ENCODE measurements at regions not wholly inside any gene's neighbourhood (a gene's known extent, or its start where the extent isn't known, plus 50 kb on each side); places are given as distances from the start of the nearest gene placed in this dataset.
"Not testable (repeated sequence)": the region's sequence is repeated elsewhere in the genome, so short reads cannot be mapped to it uniquely, and the experiment has no call there.

DNA sequence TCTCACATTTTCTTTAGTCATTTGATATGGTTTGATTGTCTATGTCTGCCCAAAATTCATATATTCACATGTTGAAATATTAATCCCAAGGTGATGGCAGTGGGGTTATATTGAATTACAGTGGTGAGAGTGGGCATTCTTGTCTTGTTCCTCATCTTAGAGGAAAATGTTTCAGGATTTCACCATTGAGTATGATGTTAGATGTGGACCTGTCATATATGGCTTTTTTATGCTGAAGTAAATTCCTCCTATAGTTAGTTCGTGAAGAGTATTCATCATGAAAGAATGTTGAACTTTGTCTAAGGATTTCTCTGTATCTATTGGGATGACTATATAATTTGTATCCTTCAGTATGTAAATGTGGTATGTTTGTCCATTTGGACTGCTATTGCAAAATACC is 512.3 kb upstream of the EPHA5 start:
- no peak for DNase-seq (ENCODE audit: low read depth, low spot score)

DNA sequence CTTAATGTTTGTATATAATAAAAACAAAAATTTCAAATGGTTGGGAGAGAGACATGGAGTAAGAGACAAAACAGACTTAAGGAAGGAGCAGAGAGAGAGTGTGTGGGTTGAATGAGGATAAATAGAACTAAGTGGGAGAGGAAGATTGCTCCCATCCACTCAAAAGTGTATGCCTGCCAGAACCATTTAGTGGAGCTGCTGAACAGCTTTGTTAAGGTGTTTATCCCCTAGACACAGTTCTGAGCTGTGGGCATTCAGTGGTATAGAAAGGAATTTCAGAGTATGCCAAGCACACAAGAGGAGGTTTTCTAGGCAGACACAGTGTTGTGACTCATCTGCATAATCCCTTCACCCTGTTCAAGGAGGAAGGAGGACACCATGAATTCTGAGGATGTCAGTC is 508.6 kb upstream of the EPHA5 start:
- DNase-seq (ENCODE audit: low read depth, low spot score), result no peak

DNA sequence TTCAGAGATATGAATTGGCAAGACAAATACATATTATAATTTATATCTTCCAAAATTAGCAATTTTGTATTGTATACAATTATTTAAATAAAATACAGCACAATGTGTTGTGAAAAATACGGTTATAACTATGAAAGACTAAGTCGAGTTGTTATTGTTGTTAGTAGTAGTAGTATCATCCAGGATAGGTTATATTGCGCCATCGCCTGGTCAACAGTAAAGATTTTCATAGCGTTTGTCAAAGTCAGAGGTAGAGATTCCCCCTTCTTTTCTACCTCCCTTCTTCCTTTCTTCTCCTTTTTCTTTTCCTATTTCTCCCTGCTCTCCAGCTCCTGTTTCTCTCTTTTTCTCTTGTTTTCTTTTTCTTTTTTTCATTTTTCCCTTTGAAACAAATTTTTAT is 499.1 kb upstream of the EPHA5 start:
- no peak for DNase-seq (ENCODE audit: low read depth, low spot score)

DNA sequence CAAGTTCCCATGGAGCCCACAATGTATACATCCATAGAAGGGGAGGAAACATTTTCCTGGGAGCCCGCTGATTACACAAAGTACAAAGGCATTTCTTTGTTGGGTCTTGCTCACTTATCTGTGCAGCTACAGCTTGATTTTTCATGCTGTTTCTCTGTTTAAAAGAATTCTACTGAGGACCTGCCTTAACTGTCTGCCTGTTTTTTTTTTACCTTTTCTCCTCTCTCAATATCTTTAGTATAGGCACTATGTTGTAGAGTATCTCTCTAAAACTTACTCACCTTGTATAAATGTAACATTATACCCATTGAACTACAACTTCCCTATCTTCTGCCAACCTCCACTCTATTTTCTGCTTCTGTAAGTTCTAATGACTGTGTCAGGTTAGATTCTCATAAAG is 494.6 kb upstream of the EPHA5 start:
- DNase-seq (ENCODE audit: low read depth, low spot score), result no peak

DNA sequence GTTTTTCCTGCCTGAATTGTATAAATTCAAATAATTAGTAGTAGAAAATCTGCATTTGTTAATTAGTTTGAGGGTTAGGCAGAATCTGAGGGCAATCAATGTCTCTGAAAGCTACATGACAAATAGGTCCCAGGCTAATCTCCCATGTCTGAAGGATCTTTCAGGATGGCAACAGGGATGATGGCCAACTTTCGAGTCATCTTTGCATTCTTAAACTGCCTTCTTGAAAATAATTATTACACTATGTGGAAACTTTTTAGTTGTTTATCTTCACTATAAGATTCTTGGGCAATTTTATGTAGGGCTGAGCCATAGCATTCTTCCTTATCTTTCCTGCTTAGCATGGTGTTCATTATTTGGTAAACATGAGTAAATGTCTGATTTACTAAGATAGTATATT is 490.3 kb upstream of the EPHA5 start:
- no peak for DNase-seq (ENCODE audit: low read depth, low spot score)

DNA sequence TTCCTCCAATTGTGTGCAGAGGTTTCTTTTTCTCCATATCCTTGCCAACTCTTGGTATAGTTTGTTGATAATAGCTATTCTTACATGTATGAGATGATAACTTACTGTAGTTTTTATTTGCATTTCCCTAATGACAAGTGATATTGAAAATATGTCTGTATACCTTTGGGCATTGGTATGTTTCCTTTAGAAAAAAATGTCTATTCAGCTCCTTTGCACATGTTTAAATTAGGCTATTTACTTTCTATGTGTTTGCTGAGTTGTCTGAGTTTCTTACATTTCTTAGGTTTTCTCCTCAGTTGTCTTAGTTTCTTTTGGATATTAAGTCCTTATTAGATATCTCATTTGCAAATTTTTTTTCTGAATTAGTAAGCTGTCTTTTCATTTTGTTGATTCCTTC is 487.3 kb upstream of the EPHA5 start:
- no peak for DNase-seq (ENCODE audit: low read depth, low spot score)

DNA sequence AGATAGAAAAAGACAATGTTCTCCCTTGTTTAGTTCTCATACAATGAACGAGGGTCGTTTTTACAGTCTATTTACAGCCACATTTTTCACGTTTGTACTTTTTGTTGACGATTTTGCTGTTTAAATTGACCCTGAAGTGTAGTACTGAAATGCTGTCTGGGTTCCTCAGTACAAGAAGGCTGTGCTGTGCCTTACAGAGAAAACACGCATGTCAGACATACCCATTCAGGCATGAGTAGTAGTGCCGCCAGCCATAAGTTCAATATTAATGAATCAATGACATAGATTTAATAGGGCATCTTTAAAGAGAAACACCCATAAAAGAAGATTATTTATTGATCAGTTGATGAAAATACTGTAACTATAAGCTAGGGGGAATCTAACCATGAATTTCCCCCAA is 459.8 kb upstream of the EPHA5 start:
- no peak for DNase-seq (ENCODE audit: low read depth, low spot score)

DNA sequence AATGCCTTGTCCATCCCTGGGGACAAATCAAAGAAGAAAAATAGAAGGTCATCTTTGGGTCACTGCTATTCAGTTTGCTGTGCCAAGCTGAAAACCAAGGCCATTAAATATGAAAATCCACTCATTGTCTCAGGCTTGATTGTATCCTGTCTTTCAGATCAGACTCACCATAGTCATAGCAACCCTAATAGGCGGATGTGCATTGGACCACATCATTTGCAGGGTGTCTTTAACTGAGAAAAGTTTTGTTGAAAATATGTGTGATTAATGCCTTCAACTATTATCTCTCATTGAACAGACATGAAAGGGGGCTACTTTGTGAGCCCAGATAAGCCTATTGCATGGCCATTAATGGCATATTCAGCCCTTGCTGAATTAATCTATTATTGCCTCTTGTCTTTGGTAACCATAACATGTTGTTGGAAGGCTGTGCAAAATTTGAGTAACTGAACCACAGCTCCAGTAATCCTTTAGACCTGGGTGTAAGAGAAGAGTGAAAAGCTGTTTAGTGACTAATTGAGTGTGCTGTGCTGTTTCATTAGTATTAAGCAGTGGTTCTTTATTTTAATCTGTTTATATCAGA is 453.6 kb upstream of the EPHA5 start:
- DNase-seq (ENCODE audit: low read depth, low spot score), result no peak

DNA sequence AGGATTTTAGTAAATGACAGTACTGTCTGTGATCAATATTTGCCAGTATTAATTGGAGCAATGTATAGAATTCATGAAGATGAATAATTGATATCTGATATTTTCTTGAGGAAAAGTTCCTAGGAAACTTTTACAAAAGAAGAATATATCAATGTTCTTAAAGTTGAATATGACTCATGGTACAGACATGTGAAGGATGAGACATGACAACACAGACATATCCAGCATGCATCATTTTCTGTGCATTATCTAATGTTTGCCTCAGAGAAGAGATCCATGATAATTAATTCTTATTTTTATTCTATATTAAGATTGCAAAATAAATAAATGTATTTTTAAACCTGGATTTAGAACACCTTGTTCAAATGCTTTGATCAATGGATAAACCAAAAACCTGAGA is 452.9 kb upstream of the EPHA5 start:
- no peak for DNase-seq (ENCODE audit: low read depth, low spot score)

DNA sequence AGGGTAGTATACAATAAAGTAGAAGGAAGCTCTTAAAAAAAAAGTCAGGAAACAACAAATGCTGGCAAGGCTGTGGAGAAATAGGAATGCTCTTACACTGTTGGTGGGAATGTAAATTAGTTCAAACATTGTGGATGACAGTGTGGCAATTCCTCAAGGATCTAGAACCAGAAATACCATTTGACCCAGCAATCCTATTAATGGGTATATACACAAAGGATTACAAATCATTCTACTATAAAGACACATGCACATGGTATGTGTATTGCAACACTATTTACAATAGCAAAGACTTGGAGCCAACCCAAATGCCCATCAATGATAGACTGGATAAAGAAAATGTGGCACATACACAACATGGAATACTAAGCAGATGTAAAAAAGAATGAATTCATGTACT is 444.9 kb upstream of the EPHA5 start:
- not testable (repeated sequence) for DNase-seq (ENCODE audit: low read depth, low spot score)

DNA sequence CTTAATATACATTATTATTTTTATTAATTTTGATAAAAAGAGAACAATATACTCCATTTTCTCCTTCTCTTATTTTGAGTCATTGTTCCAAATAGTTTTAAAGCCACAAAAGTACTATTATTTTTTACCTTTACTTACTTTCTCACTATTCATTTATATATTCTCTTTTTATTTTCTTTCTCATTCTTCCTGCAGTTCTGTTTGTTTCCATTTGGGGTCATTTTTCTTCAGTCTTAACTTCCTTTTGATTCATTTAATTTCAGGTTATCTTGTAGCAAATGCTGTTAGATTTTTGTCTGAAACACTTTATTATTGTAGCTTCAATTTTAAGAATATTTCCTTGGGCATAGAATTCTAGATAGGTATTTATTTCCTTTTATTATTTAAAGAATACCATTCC is 438.6 kb upstream of the EPHA5 start:
- DNase-seq (ENCODE audit: low read depth, low spot score), result no peak

DNA sequence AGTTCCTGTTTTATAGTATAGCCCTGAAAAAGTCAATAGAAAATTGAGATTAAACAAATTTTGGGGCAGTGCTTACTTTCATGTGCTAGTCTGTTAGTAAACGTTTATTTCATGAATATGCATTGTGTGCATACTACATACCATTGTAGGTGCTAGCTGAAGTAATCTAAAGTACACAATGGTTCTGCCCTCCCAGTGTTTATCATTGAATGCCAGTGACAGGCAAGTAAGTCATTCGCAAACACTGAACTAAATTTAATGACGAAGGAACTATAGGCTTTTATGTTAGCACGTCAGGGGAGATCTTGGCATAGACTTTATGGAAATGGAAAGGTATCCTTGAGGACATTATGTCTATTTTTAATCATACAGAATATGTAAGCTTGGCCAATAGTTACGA is 426.9 kb upstream of the EPHA5 start:
- DNase-seq (ENCODE audit: low read depth, low spot score), result no peak

DNA sequence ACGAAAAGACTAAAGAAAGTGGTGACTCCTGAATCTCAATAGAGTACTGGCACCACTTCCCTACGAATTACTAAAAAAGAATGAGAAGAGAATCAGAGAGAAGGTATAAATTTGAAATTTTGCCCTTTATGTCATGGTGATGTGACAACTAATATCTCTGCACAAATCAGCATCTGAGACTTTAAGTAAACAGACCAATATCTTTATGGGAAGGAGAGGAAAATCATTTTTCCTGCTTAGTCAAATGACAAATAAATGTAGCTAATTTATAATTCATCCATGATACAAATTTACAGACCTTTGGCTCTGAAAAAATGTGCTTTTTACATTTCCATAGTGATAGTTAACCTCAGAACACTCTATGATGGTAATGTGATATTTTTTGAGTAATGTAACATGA is 424.8 kb upstream of the EPHA5 start:
- no peak for DNase-seq (ENCODE audit: low read depth, low spot score)

DNA sequence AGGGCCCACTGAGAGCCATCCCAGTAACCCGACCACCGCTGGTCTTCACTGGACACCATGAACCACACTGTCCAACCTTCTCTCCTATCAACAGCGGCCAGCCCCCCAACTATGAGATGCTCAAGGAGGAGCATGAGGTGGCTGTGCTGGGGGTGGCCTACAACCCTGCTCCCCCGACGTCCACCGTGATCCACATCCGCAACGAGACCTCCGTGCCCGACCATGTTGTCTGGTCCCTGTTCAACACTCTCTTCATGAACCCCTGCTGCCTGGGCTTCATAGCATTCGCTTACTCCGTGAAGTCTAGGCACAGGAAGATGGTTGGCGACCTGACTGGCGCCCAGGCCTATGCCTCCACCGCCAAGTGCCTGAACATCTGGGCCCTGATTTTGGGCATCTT is 423.8 kb upstream of the EPHA5 start:
- no peak for DNase-seq (ENCODE audit: low read depth, low spot score)

DNA sequence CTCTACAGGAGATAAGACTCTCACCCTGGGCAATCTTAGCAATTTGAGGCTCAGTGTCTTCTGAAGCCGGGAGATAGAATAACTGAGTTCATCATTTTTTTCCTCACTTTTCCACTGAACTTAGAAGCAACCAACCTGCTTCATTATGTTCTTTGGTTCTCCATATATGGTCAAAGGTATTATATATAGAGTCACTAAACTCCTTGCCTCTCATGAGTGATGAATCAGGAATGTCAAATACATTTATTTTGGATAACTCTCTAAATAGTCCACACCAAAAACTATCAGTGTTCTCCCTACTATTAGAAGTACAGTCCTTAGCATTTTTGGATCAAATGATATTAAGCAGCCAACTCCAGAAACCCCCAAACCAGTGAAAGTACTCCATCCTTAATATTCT is 421.5 kb upstream of the EPHA5 start:
- no peak for DNase-seq (ENCODE audit: low read depth, low spot score)

DNA sequence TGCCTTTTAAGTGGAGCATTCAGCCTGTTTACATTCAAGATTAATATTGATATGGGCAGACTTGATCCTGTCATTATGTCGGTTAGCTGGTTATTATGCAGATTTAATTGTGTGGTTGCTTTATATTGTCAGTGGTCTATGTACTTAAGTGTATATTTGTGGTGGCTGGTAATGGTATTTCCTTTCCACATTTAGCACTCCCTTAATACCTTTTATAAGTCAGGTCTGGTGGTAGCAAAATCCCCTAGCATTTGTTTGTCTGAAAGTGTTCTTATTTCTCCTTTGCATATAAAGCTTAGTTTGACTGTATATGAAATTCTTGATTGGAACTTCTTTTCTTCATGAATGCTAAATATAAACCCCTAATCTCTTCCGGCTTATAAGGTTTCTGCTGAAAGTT is 403.7 kb upstream of the EPHA5 start:
- DNase-seq (ENCODE audit: low read depth, low spot score), result no peak

DNA sequence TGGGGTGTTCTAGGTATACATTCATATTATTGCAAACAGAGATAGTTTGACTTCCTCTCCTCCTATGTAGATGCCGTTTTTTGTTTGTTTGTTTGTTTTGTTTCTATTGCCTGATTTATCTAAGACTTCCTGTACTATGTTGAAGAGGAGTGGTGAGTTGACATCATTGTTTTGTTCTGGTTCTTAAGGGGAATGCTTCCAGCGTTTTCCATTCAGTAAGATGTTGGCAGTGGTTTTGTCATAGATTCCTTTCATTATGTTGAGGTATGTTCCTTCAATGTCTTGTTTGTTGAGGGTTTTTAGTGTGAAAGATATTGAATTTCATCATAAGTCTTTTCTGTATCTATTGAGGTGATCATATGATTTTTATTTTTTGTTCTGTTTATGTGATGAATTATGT is 401.6 kb upstream of the EPHA5 start:
- no peak for DNase-seq (ENCODE audit: low read depth, low spot score)

DNA sequence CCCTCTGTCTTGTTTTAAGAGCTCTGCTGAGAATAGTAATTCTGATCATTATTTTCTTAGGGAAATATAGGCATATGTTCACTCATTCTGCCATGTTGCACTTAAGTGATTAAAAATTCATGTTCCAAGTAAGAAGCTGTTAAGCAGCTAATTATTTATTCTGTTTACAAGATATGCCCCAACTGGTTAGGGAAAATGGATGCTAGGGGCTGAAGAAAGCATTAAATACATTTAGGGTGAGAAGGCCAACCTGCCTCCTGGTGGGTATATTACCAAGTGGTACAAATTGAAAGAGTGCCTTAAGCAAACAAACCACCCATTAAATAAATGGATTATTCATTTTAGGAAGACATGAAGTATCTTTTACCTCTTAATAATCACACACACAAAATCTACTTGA is 392.6 kb upstream of the EPHA5 start:
- DNase-seq (ENCODE audit: low read depth, low spot score), result no peak

DNA sequence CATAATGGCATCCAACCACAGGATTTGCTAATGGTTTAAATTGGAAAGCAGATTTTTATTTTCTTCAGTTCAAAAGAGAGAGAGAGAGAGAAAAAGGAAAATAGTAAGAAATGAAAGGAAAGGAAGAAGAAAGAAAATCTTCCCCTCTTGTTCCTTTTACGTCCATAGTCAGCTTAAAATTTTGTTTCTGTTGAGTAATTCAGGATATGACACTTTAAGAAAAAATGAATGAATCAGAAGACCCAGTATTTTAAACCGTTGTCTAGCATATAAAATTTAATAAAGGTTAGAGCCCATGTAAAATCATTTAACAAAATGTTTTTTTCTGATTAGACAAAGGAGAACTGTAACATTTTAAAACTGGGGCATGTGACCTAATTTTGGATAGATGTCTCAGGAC is 391.8 kb upstream of the EPHA5 start:
- no peak for DNase-seq (ENCODE audit: low read depth, low spot score)

DNA sequence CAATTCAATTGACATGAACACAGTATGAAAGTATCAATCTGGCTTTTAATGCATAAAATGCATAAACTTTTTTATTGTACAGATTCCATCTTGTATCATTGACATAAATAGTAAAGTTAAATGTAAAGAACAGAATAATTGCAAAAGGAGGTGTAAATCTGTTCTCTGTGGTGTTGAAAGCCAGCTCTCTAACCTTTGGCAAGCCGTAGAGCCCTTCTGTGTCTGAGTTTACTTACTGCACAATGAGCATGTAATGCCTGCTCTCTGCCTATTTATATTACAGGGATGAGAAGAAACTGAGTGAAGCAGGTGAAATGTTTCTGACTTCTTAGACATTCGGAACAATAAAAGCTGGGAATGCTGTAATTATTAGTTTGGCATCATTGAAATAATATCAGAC is 389.3 kb upstream of the EPHA5 start:
- DNase-seq (ENCODE audit: low read depth, low spot score), result no peak

DNA sequence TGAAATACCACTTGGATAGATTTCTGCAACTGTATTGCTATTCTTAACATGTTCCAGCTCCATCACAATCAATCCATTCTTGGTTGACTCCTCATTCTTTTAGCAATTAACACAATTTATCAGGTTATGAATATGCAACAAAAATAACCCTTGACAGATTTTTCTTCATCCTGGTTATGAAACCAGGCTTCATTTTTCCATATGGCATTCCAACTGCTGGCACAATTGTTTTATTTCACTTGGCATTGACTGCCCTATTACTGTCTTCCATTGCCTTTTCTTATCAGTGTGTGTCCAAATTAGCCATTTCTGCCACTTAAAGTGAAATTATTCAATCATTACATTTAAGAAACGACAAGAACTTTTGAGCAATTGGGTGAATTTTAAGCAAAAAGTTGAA is 388.8 kb upstream of the EPHA5 start:
- DNase-seq (ENCODE audit: low read depth, low spot score), result no peak

DNA sequence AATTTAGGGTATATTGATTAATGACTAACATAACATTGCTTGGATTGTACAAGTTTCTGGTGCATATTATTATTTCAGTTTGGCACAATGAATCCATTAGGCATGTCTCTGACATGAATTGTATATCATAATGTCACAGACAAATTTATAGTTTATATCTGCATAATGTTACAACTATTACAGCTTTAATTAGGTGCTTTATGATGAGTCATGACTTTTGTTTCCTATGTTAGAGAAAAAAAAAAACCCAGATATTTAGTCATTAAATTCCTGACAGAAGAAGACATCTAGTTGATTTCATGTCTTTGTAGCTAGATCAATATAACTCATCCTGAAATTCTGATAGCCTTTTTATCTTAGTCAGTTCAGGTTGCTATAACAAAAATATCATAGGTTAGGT is 385.7 kb upstream of the EPHA5 start:
- no peak for DNase-seq (ENCODE audit: low read depth, low spot score)

DNA sequence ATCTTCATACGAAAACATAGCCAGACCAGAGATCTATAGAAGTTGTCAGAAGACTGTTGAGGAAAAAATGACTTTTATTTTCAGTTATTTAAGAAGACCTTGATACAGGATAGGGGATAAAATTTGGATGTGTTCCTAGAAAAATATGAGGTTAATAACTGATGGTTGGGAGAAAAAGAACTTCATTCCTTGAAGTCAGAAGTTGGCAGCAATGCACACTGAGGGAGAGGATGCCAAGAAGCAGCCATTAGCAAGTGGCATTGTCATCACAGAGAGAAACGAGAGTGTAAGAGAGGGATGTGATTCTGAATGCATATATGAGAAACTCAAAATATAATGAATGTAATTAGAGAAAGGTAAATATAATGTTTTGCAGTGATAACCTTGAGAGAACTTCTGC is 382.1 kb upstream of the EPHA5 start:
- DNase-seq (ENCODE audit: low read depth, low spot score), result no peak

DNA sequence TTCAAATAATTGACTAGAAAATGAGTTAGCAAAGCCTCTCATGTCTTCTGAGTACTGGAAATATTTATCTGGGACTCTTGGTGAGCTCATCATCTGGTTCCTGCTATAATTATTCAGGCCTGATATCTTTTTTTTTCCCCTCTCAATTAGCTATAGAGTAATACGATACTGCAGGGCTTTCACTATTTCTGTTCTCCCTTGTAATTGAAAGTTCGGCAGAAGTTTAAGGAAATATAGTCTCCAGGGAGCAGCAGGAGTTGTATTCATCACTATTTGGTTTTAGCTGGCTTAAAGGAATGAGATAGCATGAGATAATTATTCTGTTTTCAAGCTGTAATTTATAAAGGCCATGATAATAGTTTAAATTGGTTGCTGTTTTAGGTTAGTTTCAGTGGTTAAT is 378.6 kb upstream of the EPHA5 start:
- DNase-seq (ENCODE audit: low read depth, low spot score), result no peak

DNA sequence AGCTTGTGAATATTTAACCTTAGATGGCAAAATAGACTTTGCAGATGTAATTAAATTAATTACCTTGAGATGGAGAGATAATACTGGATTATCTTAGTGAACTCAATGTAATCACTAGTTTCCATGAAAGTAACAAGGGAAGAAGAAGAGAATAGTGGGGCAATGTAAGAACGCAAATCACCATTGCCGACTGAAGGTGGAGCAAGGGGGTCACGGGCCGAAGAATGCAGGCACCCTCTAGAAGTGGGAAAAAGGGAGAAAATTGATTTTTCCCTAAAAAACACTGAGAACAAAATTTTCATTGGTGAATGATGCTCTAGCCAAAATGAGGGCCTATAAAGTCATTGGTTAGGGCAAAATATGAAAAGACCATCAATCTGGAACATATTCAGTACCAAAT is 375.6 kb upstream of the EPHA5 start:
- DNase-seq (ENCODE audit: low read depth, low spot score), result no peak
